ENCODE measurements at regions not wholly inside any gene's neighbourhood (a gene's known extent, or its start where the extent isn't known, plus 50 kb on each side); places are given as distances from the start of the nearest gene placed in this dataset.

DNA sequence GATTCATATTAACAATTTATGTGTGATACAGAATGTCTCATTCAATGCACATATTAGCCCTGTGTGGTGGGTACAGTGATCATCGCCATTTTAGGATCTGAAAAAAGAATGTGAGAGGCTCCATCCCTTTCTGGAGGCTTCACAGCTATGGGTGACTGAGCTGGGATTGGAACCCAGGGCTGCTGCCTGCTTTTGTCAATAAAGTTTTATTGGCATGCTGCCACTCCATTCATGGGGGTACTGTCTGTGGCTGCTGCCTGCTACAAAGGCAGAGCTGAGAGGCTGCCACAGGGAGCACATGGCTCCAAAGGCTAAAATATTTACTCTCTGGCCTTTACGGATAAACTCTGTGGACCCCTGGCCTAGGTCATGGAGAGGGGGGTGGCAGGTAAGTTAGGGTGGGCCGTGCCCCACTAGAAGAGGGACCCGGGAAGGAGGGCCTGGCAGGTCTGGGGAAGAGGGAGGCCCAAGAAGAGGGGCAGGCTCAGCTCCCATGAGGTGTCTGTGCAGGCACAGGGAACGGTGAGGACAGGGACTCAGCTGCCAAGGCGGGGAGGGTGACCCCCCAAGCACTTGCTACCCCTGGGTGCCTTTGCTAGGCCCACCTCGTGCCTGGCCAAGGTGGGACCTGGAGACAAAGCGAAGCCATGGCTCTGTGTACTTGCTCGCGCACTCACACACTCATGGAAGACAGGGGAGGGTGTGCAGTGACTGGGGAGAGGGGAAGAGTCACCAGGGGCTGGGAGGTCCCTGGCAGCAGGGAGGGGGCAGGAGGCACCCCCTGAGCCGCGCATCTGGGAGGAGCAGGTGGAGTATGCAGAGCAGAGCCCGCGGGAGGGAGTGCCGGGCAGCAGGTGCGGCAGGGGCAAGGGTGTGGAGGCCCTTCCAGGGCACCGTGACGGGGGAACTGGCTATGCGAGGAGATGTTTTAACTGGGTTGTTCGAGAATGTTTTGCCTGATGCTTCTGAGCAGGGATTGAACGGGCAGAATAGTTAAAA lies 335.3 kb downstream of the CTTN start:
- DNase-seq: no peak

DNA sequence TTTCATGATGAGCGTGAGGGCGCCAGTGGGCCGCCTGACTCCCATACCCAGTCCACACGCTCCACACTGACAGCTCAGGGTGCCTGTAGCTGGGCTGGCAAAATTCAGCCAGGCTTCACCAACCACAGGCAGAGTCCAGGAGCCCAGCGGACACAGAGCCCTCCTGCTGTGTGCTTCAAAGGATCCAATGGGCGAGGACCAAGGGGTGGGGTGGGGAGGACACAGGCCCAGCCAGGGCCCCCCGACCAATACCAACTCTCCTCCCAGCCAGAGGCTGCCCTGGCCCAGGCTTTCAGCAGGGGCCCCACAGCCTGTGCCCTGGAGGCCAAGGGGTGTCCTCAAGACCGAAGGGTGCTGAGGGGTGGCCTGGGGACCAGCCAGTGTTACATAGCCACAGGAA lies 336.1 kb downstream of the CTTN start:
- DNase-seq: no peak

DNA sequence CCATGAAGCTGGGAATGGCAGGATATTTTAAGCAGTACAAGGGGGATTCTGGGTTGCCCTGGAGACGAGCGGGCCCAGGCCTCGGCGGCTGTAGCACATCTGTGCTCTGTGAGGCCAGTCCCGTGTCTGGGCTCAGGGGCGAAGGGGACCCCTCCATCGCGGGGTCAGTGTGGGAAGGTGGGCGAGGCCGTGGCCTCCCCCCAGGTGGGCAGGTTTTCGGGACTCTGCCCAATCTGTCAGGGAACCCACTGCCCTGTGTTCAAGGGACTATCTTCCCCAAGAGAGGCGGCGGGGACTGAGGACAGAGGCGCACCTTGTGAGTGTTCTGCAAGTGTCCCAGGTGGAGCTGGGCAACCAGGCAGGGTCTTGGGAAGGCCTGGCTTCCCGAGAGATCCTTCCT lies 336.6 kb downstream of the CTTN start:
- DNase-seq: no peak

DNA sequence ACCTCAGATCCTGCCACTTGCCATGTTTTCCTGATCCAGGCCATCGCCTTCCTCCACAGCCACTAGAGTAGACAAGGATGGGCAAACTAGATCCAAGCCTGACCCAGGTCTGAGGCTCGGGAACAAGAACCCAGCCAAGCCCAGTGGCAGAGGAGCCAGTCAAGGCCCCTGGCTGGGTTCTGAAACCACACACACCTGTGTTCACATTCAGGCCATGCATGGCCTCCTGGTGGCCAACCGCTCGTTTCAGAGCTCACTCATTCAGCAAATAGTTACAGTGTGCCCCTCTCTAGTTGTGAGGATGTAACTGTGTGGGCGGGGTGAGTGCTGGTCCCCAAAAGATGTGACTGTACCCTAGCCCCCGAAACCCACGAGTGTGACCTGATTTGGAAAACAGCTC lies 337.6 kb downstream of the CTTN start:
- DNase-seq: no peak

DNA sequence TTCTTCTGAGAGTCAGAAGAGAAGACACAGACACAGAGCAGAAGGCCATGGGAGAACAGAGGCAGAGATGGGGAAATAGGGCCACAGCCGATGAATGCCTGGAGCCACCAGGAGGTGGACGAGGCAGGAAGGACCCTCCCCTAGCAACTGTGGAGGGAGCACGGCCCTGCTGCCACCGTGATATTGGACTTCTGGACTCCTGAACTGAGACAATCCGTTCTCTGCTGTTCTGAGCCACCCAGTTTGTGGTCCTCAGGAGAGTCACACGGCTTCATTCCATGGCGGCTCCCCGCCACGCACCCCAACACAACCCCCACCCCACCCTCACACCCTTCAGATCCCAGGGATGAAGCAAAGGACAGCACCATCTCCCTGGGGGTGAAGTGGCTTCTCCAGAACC lies 338.1 kb downstream of the CTTN start:
- DNase-seq: no peak

DNA sequence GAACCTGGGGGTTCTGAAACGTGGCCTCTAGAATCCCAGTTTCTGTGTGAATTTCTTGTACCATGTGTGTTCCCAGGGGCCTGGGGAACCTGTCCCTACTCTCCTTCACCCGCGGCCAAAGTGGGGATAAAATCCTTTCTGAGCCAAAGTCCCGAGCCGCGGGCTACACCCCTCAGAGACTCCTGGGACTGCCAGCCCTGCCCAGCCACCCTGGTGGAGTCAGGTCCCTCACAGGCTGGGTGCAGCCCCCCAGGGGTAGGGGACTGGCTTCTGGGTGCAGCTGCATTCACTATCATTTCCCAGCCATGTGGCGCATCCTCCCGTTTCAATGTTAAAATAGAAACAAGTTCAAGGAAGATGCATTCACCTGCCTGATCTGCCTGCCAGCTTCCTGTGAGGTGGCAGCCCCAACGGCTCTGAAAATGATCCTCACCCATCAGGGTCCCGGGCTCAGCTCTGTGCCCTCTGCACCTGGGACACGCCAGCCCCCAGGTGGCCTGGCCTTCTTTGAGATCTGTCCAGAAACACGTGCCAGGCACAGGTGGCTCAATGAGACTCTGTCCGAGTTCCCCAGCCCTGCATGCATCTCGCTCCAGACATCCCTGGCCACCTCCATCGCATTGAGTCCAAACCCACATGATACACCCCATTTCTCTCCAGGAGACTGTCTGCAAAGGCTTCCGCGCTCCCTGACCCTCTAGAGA lies 338.8 kb downstream of the CTTN start:
- DNase-seq: no peak

DNA sequence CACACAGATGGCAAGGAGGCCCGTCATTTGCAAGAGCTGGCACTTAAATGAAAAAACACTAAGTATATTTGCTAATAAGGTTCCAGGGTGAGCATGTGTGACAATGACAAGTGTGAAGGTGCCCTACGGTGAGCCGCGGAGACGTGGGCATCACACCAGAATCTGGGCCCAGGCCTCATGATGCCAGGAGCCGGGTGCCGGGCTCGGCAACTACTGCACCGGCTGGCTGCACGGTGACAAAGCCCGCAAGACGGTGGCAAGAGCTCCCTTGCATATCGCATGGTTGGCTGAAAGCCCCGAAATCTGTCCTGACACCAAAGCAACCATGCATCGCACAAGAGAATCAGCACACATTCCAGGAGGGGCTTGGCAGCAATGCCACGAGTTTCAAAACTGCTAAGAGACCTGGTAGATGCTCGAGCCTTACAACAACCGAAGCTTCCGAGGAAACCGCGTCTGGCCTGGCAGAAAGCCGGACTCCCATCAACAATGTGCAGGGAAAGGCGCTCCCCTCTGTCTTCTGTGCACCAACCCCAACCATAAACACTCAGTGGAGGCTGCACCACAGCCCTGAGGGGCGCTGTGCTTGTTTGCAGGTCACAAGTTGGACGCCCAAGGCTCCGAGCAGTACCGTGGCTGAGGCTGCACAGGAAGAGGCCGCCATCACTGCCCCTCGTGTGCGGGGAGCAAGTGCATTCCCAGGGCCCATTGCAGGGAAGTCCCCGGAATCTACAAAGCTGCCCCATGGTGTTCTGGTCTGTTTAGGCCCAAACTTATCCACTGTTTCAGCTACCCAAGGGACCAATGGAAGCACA lies 339.7 kb downstream of the CTTN start:
- no peak for DNase-seq

DNA sequence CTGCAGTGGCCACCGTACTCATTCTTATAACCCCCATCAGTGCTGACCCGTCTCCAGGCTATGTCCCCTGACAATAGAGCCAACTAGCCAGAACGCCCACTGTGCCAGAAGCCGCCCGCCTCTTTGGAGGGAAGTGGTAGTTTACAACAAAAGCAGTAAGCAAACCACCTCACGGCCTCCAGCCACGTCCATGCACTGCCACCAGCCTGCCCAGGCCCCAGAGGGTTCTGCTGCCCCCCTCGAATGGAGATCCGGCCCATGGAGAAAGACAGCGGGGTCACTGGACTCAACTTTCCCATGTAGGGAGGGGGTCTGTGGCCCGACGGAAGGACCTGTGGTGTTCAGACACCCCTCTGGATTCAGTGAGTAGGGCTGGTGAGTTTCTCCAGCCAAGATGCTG lies 340.3 kb downstream of the CTTN start:
- no peak for DNase-seq

DNA sequence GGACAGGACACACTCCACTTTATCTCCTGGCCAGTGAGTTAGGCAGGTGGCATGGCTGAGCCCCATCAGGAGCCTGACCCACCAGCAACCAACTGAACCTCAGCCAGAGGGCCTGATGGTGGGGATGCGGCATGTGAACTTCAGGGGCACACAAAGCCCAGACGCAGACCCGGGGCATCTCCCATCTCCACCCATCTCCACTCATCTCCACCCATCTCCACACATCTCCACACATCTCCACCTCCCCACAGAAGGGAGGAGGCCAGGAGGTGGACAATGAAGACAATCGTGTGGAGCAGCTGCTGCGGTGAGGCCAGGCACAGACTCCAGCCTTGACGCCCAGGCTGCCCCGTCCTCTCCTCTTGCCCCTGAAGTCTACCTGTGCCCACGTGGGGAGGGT lies 340.8 kb downstream of the CTTN start:
- no peak for DNase-seq

DNA sequence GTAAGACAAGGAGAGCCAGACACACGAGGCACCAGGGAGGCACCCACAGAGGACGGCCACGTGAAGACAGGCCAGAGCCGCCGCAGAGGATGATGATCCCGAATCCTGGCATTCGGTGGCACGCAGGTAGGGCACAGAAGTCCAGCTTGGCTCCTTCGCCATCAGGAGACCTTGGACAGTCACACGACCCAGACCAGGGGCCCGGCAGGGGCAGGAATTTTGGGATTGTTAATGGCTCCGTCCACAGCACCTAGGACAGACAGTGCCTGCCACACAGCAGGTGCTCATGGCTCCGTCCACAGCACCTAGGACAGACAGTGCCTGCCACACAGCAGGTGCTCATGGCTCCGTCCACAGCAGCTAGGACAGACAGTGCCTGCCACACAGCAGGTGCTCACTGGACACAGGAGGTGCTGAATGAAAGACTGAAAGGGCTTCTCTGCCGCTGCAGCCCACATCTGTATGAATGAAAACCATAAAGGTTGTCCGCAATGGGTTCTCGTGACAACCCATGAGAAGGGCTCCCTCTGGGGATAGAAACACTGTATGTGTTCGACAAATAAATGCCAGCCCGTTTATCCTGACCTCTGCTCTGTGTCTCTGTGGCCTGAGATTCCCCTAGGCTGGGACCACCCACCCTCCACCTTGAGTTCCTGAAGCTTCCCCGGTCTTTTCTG lies 341.6 kb downstream of the CTTN start:
- no peak for DNase-seq

DNA sequence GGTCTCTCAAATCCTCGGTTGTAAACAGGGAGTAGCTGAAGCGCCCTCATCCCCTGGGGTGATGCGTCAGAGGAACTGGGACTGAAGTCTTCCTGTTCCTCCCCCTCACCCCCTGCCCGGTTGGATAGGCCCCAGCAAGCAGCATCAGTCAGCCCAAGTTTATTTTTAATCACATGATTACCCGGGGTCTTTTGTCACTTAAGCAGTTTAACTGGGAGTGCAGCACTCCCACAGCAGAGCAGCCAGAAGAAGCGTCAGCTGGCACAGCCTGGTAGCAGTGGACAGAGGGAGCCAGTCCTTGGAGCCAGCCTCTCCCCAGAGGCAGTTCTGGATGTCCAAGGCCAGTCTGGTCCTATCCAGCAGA lies 342.1 kb downstream of the CTTN start:
- DNase-seq: no peak

DNA sequence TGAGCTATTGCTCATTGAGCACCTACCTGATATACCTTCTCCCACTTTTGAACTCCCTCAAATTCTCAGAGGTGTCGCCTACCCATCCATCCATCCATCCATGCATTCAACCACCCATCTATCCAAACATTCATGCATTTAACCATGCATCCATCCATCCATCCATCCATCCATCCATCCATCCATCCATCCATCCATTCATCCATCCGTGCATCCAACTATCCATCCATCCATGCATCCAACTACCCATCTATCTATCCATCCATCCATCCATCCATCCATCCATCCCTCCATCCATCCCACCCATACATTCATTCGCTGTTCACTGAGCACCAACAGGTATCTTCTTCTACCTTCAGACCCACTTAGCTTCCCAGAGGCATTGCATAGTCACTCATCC lies 342.8 kb downstream of the CTTN start:
- DNase-seq: no peak

DNA sequence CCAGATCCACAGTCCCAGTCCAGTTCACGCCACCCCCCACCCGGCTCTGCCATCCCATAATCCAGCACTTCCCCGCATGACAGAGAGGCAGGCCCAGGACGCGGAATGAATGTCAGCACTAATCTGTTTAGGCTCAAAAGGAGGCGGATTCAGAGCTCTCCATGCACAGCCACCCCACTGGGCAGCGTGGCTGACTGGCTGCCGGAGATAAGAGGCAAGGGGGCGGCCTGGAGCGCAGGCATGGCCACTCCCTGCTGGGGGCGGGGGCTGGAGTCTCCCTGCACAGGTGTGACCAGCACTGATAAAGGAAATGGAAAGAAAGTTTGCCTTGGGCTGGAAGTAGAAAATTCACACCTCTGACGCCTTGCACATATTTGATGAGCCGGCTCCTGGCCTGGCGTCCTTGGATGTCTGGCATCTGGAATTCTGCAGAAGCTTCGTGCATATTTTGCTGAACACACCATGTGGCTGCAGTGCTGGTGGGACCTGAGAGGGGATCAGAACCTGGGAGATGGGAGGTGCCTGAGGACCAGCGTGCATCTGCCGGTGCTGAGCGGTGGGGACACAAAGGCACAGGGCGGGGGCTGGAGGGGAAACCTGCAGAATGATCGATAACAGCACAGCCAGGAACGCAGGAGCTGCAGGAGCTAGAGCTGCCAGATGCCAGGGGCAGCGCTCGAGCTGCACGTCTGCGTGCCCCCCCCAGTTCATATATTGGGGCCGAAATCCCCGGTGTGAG lies 344.4 kb downstream of the CTTN start:
- no peak for DNase-seq

DNA sequence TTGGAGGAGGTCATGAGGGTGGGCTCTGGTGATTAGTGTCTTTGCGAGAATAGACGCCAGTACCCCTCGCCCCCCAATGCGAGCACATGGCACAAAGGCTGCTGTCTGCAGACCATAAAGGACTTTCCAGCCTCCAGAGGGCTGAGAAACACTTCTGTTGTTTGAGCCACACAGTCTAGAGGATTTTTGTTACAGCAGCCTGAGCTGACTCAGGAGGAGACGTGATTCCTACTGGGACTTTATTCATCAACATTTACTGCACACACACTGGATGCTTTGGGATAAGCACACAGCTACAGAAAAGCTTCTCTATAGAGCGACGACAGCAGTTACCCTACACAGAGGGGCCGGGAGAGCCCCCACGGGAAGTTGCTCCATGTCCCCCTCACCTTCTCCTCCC lies 345.0 kb downstream of the CTTN start:
- no peak for DNase-seq

DNA sequence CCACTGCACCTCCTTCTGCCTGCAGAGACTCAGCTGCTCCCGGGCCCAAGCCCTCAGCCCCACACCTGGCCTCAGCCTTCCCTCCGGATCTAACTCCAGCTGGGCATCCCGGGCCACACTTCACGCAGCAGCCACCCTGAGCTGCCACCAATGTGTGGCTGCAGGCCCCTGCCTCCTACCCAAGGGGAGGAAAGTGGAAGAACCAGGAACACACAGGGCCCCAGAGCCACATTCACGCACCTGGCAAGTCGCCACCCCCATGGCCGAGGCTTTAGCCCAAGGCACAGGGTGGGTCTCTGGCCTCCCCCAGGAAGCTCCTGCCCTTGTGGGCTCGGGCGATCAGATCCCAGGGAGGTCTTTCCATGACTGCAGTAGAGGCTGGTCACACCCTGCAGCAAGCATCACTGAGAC lies 345.6 kb downstream of the CTTN start:
- DNase-seq: no peak

DNA sequence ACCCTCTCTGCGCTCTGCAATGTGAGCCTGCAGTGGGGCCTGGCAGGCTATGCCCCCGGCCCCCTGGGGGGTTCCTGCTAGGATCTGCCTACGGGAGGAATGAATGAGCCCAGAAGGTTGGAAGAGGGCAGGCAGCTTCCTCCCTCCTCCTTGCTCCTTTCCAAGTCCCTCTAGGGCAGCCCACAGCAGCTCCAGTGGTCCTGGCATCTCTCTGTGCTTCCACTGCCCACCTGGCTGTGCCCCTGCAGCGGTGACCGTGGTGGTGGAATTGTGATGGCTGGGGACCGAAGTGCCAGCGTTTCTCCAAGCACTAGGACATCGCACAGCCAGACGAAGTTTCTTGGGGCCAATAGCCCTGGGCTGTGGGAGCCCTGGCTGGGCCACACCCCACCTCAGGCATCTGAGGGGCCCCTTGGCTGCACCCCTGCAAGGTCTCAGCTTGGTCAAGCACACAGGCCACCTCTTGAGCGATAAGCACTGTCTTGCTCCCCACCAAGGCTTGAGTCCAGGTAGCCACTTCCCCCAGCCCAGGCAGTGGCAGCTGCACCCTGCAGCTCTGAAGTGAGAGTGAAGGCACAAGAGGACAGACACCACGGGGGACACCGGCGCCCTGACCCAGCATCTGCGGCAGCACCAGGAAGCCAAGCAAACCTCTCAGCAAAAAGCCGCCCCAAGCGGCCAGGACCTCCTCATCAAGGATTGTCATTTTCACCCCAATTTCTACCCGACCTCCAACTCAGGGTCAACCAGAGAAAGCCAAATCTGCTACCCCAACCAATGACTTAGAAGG lies 346.3 kb downstream of the CTTN start:
- DNase-seq: no peak

DNA sequence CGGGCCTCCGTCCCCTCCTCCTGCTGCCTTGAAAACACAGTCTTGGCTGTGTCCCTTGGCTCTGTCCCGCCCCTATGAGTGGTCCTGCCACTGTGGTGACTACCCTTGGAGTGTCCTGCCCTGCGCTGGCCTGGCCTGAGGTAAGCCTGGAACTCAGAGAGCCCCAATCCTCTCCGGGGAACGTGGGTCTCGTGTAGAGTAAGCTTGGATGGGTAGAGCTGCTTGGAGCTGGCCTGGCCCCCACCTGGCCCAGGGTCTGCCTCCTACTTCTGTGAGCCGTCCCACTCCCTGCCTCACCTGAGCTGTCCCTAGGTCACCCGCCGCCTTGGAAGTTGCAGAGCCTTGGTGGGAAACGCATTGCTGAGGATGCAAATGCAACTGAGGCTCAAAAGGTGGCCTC lies 347.1 kb downstream of the CTTN start:
- no peak for DNase-seq

DNA sequence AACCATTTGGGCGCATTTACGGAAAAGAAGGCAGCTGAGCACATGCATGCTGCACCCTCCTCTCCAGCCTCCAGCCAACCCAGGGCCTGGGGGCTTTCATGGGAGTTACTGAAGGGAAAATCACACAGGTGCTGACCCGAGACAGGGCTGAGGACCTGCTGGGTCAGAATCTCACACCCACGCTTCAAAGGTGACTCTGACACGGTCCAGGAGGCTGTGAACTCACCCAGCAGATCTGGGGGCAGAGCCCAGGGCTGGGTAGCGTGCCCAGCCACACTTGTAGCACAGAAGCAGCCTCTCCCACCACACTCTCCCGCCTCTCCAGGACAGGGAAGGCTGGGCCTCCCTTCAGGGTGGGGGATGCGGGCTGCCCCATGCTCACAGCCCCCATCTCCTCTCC lies 347.6 kb downstream of the CTTN start:
- DNase-seq: no peak

DNA sequence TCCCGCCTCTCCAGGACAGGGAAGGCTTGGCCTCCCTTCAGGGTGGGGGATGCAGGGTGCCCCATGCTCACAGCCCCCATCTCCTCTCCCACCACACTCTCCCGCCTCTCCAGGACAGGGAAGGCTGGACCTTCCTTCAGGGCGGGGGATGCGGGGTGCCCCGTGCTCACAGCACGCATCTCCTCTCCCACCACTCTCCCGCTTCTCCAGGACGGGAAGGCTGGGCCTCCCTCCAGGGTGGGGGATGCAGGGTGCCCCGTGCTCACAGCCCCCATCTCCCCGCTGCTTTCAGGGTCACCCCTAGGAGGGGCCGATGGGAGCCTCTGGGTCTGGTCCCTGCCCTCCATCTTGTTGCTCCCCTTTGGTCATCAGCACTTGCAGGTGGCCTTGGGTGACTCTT lies 348.0 kb downstream of the CTTN start:
- no peak for DNase-seq

DNA sequence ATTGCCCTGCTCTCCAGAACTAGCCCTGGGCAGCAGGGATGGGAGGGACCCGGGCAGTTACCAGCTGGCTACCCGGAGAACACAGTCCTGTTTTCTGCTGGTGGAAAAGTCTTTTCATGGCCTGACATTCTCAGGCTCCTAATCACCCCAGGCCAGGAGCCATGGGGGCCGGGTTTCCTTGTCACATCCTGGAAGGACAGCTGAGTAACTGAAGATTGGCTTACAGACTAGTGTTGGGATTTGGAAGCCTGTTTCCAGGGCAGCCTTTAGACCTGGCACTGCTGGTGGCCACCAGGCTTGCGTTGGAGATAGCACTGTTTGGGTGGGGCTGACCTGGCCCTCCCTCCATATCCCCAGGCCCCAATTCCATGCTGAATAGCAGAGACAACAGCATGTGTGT lies 349.0 kb downstream of the CTTN start:
- DNase-seq: no peak

DNA sequence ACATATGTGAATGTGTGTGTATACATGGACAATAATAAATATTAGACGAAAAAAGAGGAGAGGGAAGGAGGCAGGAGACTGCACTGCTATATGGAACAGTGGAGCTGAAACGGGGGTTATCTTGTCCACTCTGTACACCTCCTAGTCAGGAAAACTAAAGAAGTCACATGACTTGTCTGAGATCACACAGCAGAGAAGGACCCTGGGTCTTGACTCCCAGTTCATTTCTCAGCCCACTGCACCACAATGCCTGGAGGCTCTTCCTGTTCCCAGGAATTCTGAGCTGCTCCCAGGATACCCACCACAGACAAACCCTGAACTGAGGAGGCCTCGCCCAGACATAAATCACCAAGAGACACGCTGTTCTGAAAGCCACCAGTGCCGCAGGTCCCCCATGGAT lies 349.6 kb downstream of the CTTN start:
- no peak for DNase-seq
